Fibroblast of peridontal ligament (primary cell): ENCODE measurements at regions not wholly inside any gene's neighbourhood (a gene's known extent, or its start where the extent isn't known, plus 50 kb on each side); places are given as distances from the start of the nearest gene placed in this dataset.
"Not testable (repeated sequence)": the region's sequence is repeated elsewhere in the genome, so short reads cannot be mapped to it uniquely, and the experiment has no call there.

Experiments used
- DNase-seq: peaks from one replicate; pipeline ENCODE4 v3.0.0-alpha.2; 2010; ENCODE audit errors: extremely low read depth

DNA sequence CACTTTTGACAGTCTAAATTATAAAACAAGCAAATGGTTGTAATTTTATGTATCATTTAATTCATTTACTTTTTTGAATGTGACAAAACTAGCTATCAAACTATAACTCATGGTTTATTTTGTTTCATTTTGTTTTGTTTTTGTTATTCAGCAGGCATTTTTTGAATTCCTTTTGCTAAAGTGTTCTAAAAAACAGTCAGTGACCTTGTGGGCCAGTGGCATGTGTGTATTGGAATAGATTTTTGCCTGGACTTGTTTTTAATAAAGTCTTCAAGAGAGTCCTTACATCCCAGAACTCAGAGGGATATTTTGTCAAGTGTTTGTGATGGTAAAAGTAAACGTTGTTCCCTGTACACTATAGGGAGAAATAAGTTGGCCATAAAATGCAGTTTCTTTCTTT is 369.7 kb upstream of the SYT1 start:
- DNase-seq: peak; percentile 39

GRCh38 chr12:78501825-78502224 is 362.7 kb upstream of the SYT1 start:
- no peak for DNase-seq

- no peak for DNase-seq
Observed at GRCh38 chr12:78519422-78519821, 345.2 kb upstream of the SYT1 start.

DNA sequence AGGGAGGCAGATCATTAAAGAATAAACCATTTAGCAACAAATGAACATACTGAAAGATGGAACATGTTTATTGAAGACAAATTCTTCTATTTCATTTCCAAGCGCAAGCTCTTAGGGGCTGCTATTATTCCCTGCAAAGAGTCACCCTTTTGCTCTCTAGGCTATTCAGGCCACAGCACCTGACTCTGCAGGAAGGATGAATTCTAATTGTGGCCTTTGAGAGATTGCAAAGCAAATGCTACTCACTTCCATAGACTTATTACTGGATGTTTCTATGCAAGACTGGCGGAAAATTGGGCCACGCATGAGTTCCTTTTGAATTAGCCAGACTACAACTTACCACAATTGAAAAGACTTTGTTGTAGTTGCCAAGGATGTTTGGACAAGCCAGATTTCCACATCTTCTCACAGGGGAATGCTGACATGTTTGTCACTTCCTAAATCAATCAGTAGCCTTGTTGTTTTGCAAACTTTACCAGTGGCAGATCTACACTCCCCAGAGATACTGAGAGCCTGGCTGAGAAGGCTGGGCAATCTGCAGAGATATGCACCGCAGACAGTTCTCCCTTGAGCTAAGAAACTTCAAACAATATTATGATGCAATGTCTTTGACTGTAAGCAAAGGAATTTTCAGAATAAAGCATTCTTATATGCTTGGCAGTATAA is 334.3 kb upstream of the SYT1 start:
- peak; percentile 79 for DNase-seq

DNA sequence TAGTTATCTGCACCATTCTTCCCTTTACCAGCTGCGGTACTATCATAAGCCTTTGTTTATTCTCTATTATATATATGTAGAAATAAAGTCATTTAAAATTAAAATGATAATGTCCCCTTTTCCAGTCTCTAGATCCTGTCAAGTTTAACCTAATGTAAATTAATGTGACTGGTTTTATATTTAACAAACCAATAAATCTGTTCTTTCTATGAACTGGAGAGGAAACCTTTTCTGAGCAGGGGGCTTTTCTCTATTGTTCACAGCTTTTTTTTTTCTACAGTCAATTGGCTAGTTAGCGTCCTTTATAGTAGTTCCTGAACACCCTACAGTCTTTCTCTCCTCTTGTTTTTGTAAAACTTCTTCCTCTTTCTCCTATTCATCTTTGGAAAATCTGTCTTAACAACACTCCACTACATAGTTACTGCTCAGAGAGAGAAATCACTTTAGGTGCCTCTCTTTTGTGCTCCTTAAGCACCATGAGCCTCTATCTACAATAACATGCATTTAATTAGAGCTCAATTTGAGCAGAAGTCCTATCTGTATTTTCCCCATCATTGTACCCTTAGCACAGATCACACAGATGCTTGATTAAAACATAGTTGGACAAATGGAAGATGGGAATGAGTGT is 332.6 kb upstream of the SYT1 start:
- DNase-seq: no peak

- no peak for DNase-seq
Observed at GRCh38 chr12:78534311-78534710, 330.3 kb upstream of the SYT1 start.

- DNase-seq: peak; percentile 68
Observed at GRCh38 chr12:78540606-78541336, 323.8 kb upstream of the SYT1 start.

DNA sequence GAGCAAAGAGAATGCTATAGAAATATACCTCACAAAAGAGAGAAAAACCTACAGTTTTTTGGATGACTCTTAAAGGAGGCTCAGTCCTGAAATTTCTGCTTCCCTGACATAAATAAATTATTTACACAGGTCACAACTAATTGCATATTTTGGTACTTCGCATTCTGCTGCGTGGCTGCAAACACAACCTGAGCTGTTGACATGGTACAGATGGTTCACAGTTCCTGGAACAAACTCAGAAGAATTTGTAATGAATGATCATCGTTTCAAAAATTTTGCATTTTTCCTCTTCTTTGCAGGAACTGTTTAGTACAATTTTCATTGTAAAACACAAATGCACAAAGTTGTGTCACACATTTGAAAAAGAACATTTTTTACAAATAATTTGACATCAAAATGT is 313.7 kb upstream of the SYT1 start:
- DNase-seq: no peak

DNA sequence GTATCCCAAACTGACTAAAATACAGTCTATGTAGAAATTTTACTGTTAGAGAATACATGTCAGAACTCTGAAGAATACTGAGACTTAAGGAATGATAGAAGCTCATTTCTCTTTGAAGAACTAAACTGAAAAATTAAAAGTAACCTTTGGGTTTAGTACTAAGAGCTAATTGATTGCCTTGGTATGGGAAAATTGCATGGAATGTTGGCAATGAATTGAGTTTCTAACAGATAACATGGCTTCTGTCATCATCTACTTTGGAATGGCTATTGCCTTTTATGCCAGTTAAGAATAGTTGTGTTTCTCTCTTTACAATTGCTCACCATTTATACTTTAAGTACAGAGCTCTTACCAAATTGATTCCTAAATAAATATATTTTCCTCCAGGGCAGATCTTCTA is 308.8 kb upstream of the SYT1 start:
- peak; percentile 15 for DNase-seq

GRCh38 chr12:78556651-78557050 is 307.9 kb upstream of the SYT1 start:
- no peak for DNase-seq

DNA sequence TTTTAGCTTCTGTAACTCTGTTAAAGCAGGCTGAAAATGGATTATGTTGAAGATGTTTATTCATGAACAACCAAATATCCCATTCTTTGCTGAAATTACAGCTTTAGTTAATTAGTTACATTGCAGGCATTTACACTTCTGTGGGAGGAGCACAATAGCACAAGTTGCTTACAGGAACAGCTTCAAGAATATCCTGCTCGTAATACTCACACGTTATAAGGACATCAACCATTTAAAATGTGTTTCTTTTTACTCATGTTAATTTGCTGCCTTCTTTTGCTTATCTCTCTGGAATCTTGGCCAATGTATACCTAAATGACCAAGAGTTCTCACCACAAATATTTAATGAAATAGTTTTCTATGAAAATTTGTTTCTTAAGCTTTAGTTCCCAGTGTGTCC is 305.2 kb upstream of the SYT1 start:
- no peak for DNase-seq

GRCh38 chr12:78559886-78560285 is 304.7 kb upstream of the SYT1 start:
- no peak for DNase-seq

GRCh38 chr12:78560633-78561032 is 303.9 kb upstream of the SYT1 start:
- DNase-seq: no peak

DNA sequence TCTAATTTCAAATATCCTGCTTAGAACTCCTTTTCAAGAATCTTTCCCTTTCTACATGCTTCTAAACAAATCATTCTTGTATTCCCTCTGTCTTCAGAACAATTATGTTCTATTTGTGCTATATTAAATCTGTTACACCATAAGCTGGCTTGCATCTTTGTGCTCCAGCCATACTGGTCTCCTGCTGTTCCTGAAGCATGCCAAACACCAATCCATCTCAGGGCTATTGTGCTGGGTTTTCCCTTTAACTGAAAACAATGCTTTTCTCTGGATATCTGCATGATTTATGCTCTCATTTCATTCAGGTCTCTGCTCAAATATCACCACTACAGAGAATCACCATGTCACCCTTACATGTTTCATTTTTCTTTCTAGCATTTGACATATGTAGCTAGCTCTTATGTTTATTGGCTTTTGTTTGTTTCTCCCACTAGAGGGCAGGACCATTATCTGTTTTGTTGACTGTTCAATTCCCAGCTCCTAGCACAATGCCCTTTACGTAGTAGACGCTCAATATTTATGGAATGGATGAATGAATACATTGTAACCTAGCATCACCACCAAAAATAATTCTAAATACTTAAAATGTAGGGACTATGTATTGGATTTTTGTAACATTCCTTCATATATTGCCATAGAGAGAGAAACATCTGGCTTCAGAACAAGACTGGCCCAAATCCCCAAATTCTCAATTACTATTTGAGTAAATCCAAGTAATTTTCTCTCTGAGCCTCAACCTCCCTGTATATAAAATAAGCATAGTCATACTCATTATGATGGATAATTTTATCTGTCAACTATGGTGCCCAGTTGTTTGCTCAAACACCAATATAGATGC is 302.0 kb upstream of the SYT1 start:
- peak; percentile 38 for DNase-seq

DNA sequence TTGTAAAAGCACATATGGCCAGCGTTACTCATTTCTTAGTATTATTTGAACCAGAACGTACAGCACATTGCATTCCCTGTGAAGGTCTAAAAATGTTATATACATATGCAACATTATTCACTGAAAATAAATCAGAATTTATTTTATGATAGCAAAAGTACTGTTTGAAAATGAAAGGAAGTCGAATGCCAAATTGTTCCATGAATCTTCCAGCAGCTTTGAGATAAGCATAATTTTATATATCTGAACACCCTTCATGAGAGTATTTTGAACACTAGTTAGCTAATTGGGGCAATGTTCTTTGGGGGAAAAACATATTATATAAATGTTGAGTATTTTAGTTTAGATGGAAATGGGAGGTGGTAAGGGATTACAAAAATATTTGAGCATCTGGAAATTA is 300.7 kb upstream of the SYT1 start:
- no peak for DNase-seq

DNA sequence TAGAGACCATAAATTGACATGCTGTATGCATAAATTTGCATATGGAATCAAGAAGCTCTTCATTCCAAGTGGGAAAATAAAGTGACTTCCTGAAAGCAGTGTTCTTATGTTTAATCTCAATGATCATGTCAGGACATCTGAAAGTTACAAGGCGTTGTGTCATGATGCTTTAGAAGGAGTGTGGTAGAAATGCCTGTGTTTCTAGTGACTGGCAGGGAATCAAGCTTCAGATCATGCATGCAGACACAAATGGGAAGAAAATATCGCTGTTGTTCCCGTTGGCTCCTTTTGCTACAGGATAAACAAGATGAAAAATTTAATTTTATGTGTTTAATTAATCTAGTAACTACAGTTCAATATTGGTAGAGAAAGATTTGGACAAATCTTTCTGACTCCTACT is 298.1 kb upstream of the SYT1 start:
- no peak for DNase-seq

- no peak for DNase-seq
Observed at GRCh38 chr12:78568321-78569020, 296.1 kb upstream of the SYT1 start.

DNA sequence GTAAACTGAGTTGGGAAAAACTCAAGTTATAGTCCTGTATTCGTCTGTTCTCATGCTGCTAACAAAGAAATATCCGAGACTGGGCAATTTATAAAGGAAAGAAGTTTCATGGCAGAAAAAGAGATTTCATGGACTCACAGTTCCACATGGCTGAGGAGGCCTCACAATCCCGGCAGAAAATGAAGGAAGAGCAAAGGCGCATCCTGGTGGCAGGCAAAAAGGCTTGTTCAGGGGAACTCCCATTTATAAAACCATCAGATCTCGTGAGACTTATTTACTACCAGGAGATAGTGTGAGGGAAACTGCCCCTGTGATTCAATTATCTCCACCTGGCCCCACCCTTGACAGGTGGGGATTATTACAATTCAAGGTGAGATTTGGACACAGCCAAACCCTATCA is 292.6 kb upstream of the SYT1 start:
- no peak for DNase-seq

GRCh38 chr12:78575208-78575607 is 289.4 kb upstream of the SYT1 start:
- DNase-seq: not testable (repeated sequence)

DNA sequence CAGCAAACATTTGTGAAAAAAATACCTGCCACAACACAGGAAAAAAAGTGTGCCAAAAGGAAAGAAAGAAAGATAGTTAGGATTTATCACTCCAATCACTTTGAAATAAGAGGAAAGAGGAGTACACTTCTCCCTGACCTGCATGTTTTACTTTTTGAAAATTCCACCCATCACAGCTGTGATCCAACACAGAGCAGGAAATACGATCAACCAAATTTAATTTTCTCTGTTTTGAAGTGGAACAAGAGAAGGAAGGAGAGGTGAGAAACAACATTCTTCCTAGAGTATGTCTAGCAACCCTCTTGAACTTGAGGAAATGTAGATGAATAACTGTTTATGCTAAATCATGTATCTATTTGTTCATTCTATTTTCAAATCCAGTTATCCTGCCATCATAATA is 284.7 kb upstream of the SYT1 start:
- DNase-seq: no peak

DNA sequence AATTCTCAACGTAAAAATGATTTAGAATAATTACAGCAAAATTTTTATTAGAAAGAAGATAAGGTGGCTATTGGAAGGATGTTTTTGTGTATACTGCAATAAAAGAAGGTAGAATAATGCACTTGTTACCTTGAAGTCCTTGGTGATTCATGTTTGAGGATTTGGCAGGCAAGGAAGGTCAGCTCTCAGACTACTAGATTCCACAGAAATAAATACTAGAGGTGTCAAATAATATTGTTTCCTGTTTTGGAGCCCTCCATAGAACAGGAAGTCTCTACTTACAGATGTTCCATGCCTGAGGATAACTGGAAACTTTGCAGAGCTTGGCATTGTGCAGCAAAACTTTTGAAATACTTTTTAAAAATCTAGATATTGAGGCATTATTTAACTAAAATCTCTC is 284.3 kb upstream of the SYT1 start:
- no peak for DNase-seq

DNA sequence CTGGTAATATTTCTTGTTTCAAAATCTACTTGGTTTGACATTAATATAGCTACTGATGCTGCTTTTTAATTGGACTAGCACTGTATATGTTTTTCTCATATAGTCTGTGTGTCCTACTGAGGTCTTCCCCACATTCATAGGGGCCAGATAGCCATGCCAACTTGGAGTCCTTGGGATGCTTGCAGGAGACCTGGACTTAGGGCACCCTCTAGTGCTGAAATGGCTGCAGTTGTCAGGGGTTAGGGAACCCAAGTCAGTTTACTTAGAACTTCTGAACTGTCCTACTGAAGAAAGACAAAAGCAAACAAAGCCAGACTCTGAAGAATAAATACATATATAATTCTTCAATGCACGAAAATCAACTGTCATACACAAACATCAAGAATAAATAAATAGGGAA is 279.9 kb upstream of the SYT1 start:
- peak; percentile 30 for DNase-seq
